Activated CD4-positive, alpha-beta T cell treated with anti-CD3 and anti-CD28 coated beads for 48 hours (primary cell): ENCODE measurements at regions not wholly inside any gene's neighbourhood (a gene's known extent, or its start where the extent isn't known, plus 50 kb on each side); places are given as distances from the start of the nearest gene placed in this dataset.
"Not testable (repeated sequence)": the region's sequence is repeated elsewhere in the genome, so short reads cannot be mapped to it uniquely, and the experiment has no call there.

Experiments used
- DNase-seq: peaks from one replicate; pipeline ENCODE4 v3.0.0-alpha.2; 2020

DNA sequence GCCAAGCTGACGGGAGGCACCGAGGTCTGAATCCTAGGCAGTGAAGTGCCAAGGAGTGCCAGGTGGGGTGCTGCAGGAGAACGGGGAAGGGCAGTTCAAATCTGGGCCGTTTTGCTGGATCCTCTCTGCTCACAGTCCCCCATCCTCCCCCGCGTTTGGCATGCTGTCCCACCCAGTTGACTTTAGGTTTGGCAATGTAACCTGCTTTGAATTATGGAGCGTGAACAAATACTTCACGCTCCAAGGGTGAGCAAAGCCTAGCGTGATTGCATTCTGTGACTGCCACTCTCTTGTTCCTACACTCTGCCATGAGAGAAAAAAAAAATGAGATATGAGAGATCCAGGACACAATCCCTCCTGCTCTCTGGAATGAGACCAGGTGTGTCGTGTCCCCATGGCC is 381.9 kb downstream of the ZNF516 start:
- DNase-seq = no peak

DNA sequence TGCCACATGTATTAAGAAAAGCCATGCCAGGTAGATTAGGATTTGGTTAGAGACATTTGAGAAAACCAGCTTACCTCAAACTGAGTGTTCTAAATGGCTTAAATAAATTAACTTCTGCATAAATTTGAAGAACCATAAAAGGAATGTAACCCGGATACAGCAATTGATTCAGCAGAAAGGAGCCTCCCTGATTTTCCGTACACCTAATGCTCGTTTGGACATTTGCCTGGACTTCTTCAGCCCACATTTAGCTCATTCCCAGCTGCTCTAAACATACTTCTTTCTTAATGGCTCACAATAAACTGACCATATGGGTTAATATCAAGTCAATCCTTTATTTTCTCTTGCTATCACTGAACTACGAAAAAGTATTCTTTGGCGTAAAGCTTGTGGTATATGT is 392.4 kb downstream of the ZNF516 start:
- no peak for DNase-seq

DNA sequence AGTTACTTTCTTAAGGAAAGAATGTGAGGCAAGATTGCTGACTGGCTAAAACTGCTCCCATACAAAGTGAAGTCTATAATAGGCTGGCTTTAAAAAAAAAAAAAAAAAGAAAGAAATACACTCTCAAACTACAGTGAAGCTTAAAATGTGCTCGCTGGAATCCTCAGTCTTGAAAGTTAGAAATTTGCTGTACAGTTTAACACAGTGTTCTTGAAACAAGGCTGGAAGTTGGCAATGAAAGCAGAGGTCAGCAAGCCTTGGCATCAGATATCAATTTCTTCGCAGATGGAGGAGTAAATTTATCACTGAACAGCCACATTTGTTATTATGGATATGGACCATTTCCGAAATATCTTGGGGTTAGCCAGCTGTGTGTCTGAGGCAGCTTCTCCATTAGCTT is 392.9 kb downstream of the ZNF516 start:
- no peak for DNase-seq

DNA sequence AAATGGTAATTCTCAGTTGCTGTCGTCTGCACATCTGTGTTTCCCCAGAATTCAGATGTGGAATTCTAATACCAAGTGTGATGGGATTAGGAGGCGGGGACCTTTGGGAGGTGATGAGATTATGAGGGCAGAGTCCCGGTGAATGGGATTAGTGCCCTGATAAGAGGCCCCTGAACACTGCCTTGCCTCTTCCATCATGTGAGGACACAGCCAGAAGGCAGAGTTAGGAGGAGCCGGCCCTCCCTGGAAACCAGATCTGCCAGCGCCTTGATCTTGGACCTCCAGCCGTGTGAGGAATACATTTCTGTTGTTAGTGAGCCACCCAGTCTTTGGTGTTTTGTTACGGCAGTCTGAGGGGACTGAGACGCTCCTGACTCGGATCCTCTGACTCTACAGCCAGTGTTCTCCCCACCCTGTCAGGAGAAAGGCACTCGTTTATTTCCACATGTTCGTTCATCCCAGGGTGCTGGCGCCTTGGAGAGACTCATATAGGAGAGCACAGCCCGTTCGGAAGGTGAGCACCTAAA is 395.0 kb downstream of the ZNF516 start:
- no peak for DNase-seq

DNA sequence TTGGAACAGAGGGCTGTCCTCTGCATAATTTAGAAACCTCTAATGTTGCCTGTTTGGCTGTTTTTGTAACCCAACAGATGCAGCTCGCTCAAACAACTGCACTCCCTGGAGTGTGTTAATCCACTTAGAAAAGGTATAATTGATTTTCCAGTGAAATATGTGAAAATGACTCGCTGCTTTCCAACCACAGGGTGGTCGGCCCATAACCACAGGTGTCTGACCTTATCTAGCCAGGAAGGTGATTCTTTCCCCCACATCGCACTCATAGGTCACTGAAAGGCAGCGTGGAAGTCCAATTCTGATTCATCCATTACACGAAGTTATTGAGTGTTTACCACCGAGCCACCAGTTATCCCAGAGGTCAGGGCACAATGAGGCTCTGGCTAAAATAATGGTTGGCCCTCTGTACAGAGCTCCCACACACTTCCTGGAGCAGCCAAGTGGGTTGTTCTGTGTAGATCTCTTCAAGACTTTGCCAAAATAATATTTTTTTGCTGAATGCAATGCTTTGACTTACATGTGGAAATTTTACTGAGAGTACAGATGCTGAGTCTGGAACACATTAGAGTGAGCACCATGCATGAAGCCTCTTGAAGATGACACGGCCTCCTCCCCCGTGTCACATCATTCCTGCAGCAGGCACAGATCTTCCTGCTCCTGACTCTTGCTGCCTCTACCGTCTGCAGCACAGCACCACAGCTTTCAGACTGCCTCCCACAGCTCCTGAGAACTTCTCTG is 396.2 kb downstream of the ZNF516 start:
- DNase-seq = peak; percentile 21

DNA sequence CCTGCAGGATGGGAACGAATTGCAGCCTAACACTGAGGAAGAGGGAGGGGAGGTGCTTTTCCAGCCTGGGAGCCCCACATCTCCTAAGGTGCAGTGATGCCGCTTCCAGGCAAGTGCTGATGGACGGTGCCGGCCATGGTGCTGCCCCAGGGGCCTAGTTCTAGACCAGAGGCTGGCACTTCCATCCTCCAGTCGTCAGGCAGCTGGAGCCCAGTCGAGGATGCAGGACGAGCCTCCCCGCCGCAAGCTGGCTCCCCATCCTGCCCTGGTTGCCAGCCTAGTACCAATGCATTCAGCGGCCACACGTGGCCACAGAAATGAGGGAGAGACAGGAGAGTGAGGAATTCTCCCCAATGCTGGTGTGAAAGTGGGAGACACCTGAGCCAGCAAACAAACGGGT is 413.5 kb downstream of the ZNF516 start:
- DNase-seq = no peak

DNA sequence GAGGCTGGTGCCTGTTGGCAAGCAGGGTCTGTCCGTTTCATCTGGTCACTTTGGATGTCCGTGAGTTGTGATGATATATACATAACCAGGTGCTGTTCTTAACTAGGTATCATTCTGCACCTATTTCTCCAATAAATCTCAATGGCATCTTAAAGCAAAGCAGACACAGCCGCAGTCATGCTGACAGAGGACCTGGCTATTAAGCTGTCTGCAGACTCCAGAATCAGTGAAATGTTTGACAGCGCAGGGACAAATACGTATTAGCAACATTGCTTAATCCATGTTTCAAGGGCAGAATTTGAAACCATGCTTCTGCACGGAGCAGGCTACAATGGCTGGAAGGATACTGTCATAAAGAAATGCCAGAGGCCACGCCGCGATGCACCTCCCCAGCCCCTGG is 414.6 kb downstream of the ZNF516 start:
- no peak for DNase-seq

DNA sequence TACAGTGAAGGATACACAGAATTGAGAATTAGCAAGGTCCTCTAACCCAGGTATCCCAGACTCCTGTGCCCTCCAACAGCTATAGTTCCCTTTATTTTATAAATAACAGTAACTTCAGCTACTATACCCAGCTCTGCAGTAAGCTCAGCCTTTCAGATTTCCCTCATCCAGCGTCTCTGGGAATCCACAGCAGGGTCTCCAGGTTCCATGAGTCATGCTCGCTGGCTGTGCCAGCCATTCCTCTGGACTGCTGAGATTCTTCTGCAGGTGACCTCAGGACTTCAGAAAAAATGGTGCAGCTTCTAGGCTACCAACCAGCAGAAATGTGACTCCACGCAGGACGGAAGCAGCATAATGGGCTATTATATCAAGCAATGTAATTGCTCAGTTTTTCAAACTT is 419.3 kb downstream of the ZNF516 start:
- DNase-seq = no peak

DNA sequence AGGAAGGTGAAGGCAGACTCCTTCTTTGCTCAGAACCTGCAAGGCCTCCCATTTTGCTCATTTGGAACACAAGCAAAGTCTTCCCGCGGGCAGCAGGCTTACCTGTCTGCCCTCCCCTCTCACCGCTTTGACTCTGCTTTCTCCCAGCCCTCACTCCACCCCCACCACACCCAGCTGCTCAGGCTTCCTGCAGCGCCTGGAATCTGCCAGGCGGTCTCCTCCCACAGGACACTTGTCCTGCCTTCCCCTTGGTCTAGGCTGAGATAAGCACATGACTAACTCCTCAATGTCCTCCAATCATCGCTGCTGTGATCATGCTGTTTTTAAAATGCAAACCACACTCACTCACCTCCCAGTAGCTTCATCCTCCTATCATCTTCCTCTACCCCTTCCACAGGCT is 430.0 kb downstream of the ZNF516 start:
- no peak for DNase-seq

DNA sequence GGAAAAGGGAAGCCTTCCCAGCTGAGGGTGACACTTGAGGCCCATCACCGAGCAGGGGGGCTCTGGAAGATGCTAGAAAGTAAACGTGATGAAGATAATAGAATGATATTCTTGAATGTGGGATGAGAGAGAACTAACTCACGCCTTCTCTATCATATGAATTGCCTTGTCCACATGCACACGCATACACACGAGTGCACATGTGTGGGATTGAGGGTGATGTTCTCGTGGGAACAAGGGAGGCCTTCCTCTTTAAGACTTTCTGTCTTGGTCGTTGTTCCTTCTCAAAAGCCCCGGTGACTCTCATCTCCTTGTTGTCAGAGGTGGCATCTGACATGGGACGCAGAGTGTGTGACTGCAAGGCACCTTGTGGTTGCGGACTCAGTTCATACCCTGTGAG is 436.9 kb downstream of the ZNF516 start:
- DNase-seq = no peak

DNA sequence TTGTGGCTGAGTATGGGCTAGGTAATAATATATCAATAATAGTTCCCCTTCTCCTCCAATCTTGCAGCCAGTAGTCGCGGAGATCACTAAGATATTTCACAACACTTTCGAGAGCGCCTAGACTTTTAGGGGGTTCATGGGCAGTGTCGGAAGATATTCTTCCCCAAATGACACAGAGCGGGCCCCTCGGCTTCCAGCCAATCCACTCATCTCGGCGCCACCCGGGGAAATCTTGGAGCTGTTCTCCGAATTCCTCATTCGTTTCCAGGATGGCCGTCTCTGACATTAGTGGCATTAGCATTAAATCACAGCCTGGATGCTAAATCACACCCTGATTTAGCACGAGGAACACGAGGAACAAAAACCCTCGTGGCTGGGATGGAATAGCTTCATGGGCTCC is 437.7 kb downstream of the ZNF516 start:
- DNase-seq = no peak

DNA sequence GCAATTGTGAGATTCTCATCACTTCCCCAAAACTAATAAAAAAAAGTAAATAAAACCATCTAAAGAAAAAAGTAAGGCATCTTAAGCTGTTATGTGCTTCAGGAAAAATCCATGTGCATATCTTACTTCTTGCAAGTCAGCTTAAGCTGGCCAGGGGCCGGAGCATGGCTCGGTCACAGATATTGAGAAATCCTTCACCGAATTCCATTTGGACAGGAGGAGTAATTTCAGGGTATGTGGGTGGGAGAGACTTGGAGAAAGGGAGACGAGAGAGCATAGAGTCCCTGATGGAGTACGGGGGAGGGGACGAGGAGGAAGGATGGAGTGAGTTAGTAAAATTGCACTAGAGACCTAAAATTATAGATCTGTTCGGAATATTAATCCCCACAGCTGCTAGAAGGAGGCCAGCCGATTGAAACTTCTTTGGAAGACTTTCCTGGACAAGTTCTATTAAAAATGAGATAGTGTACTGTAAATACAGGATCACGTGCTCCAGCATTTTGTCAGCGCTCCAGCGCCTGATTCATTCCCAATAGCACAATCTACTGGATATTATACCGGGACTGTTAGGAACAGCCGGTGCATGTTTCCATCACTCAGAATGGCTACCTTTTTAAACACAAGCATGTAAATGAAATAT is 438.5 kb downstream of the ZNF516 start:
- DNase-seq = no peak

DNA sequence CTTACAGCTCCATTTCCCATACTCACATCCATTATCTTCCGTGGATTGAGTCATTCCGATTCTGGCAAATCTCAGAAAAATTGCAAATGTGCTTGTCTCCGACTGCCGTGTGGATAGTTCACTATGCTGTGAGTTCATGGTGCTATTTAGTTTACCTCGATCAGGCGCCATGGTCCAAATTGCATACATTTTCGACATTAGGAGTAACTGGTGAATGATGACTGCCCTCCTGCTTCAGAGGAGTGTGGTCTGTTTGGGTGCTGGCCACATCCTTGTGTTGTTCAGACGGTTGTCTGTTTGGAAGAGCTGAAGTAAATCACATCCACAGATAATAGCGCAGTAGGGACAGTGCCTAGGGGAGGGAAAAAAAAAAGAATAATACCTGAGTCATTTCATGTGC is 439.5 kb downstream of the ZNF516 start:
- no peak for DNase-seq

DNA sequence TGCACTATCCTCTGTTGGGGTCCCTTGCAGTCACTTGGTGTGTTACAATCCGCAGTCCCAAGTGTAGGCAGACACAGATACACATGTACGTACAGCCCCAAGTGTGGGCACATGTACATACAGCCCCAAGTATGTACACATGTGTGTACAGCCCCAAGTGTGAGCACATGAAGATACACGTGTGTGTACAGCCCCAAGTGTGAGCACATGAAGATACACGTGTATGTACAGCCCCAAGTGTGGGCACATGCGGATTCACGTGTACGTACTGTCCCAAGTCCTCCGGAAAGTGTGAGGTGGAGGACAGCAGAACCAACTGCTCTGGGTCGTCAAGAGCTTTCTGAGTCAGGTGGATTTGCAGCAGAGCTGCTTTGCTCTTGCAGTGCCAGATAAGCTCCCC is 440.0 kb downstream of the ZNF516 start:
- DNase-seq = no peak

DNA sequence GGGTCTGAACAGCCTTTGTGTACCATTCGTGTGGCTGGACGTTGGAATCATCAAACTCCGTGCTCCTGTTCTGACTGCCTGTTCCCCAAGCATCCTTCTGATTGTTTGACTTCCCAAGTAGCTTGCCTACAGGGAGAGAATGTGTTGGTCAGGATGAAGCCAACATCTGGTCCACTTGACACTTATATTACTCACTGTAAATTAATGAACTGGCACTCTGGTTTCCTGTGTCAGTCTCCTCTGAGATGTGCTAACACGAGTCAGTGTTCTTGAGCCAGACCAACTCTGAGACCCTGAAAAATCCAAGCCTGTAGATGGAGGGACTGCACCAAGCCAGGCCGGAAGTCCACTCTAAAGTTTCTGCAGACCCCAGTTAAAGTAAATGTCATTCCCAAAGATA is 440.9 kb downstream of the ZNF516 start:
- no peak for DNase-seq

DNA sequence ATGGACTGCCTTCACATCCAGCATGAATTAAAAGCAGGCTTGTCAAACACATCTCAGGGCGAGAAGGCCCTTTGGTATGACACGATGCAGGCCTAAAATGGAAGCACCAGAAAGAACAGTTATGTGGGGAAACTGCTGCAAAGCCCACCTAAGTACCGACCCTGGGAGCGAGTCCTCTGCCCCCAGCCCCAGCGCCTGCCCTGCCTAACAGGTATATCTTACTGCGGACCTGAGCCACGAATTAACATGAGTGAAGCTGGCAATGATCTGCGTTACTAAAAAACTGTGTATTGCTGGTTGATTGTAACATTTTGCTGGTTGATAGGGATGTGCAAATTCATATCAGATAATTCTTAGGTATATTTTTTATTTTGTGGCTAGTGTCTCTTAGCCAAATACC is 441.5 kb downstream of the ZNF516 start:
- no peak for DNase-seq

DNA sequence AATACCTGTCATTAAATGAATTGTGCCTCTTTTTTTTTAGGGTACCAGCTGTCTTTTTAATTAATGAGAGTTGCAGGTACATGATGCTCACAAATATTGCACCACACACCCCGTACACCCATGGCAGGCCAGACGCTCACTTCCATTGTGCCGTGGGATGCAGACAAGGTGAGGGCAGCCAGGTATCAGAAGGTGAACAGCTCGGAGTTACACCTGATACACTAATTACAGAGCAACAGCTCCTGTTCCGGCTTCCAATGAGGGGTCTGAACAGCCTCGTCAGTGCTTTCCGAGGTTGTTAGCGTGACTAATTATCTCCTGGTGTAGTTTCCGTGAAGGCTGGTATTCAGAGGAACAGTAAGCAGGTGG is 442.8 kb downstream of the ZNF516 start:
- no peak for DNase-seq

DNA sequence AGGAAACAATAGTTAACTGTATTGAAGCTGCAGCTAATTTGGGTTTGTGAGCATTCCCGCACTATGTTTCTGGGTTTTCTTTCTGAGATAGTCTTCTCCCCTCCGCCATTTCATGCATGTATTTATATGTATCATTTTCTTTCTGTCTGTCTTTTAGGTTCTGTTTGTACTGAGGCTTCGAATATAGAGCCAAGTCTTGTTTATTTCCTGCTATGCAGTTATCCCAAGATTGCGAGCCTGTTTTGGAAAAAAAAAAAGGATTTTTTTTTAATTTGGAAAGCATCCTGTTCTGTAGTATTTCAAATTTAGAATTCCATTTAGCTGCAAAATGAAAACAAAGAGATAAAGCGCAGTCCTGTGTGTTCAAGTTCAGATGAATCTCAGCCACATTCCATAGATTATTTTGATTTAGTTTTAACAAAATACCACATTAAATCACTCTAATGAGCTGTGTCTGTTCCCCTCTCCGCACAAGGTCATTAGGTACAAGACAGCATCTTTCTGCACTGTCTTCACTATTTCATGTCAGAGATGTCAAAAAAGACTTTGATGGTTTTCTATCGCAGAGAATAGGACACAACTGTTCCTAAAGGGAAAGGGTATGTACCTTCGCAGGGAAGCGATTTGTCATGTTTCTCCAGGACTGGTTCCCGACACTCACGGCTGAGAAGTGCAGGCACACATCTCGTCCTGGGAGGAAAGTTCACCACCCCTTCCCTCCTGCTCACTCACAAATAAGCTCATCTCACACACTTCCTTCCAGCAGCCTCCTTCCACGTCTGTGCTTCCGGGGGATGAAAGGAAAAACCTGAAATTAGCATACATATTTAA is 443.4 kb downstream of the ZNF516 start:
- DNase-seq = no peak

DNA sequence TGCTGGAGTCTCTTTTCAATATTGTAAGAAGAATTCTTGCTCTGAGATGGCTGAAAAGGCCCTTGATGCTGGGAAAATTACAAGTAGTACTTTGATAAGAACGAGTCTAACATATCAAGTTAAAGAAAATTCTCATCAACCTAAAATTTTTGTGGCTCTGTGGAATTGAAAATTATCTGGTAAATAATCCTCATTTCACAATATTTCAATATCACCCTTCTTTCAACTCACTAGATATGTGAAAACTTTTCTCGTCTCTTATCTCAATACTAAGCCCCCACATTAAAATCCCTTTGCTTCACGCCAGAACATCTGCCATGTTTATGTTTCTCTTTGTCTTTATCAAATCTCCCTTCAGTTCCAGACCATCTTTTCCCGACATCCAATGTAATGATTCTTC is 448.8 kb downstream of the ZNF516 start:
- DNase-seq = no peak

DNA sequence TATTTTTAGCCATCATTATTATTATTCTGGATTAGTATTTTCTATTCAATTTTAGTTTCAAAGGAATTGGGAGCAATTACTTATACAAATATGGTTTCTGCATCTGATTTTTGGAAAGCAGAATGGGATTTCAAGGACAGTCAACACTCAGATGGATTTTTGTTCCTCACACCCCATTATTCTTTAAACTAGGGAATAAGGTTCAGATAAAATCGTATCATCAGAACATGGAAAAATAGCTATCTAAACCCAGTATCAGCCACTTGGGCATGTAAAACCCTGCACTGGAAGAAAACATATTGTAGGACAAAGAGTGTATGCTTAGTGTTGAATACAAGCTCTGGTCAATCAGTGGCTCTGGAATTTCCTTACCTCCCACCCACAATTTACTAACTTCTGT is 452.5 kb downstream of the ZNF516 start:
- DNase-seq = no peak

DNA sequence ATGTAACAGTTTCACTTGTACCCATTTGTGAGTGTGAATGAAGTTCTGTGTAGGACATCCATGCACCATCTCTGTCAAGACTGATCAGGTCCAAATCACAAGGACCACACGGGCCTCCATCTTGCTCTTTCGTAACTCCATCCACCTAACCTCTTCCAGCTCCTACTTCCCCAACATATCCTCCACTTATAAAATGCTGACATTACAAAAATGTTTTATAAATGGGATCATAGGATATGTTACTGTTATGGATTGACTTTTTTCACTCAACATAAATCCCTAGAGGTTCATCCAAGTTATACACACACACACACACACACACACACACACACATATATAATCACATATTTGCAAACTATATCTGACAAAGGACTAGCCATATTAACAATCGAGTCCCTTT is 476.8 kb downstream of the ZNF516 start:
- no peak for DNase-seq

DNA sequence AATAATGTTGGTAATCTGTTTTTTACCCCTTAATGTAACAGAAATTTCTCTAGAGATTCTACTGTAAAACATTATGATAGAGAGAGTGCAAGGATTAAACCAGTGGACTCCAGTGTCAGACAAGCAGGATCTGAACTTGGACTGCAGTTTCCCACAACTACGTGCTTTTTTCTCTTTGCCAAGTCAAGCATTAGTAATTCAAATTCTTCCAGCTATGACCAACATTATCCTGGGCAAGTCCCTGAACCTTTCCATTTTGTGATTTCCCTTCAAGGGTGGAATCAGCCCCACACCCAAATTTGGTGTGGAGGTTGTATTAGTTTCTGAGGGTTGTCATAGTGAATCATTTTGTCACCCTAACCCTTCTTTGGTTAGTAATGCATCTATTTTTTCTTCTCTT is 482.0 kb downstream of the ZNF516 start:
- no peak for DNase-seq

DNA sequence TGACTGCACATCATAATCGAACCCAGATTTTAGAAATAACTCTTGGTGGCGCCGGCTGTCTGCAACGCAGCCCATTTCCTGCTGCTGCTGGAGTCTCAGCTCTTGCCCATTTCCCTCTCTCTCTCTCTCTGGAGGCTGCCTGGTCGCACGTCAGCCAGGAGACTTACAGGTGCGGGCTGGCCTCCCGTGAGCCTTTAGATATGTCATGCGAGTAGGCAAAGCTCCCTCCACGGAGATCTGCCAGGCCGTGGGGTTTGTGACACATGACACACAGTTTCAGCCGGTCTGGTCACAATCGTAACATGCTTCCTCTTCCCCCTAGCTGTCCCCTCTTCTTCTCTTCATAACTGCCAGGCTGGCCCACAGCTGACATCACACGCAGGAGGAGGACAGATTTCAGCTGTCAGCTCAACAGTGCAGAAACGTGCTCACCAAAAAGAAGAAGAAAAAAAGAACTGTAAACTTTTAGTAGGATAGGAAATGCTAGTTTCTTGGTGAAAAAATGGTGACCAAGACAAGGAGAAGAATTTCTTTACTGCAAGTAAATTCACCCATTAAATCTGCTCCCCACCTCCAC is 489.3 kb downstream of the ZNF516 start:
- no peak for DNase-seq

DNA sequence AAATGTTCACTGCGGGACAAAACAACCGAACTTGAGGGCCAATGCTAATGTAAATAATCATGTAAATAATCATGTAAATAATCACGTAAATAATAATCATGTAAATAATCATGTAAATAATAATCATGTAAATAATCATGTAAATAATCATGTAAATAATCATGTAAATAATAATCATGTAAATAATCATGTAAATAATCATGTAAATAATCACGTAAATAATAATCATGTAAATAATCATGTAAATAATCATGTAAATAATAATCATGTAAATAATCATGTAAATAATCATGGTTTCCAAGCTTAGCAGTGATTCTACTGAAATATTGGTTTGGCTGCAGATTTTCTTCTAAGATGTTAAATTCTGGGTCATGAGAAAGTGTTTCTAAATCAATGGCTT is 507.1 kb downstream of the ZNF516 start:
- DNase-seq = not testable (repeated sequence)
